ENCODE measurements at regions not wholly inside any gene's neighbourhood (a gene's known extent, or its start where the extent isn't known, plus 50 kb on each side); places are given as distances from the start of the nearest gene placed in this dataset.

GRCh38 chr5:120994112-120994511, 530.0 kb downstream of the PRR16 start:
- Histone ChIP-seq H3K4me3 (replicated peaks in 1 of 3) (no peak overlapping the region), H3K4me1 (no peaks in the 10 kb centered on the region), H3K27ac (no peak overlapping the region), H3K27me3 (no peaks in the 10 kb centered on the region), H3K9me3 (no peaks in the 10 kb centered on the region), H3K36me3 (no peaks in the 10 kb centered on the region)
- no peak for DNase-seq
- WGBS, 2 donors, result 88 to 91% methylated on average over 1 of the region's 1 CpG
- intact Hi-C loops (cut with DNase I), result no loop called here
- TF ChIP-seq, protein P1, sequence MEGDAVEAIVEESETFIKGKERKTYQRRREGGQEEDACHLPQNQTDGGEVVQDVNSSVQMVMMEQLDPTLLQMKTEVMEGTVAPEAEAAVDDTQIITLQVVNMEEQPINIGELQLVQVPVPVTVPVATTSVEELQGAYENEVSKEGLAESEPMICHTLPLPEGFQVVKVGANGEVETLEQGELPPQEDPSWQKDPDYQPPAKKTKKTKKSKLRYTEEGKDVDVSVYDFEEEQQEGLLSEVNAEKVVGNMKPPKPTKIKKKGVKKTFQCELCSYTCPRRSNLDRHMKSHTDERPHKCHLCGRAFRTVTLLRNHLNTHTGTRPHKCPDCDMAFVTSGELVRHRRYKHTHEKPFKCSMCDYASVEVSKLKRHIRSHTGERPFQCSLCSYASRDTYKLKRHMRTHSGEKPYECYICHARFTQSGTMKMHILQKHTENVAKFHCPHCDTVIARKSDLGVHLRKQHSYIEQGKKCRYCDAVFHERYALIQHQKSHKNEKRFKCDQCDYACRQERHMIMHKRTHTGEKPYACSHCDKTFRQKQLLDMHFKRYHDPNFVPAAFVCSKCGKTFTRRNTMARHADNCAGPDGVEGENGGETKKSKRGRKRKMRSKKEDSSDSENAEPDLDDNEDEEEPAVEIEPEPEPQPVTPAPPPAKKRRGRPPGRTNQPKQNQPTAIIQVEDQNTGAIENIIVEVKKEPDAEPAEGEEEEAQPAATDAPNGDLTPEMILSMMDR (IDR thresholded peaks at IDR 0.05), result no peak
- TF ChIP-seq POLR2A (IDR thresholded peaks at IDR 0.05), result no peak

- no peak for TF ChIP-seq POLR2A (IDR thresholded peaks at IDR 0.05)
- TF ChIP-seq, protein P1 (IDR thresholded peaks at IDR 0.05), result no peak
- Histone ChIP-seq H3K4me1 (no peaks in the 10 kb centered on the region), H3K27ac (no peak overlapping the region), H3K9me3 (no peaks in the 10 kb centered on the region), H3K36me3 (no peaks in the 10 kb centered on the region), H3K4me3 (replicated peaks in 1 of 3) (no peak overlapping the region), H3K27me3 (no peaks in the 10 kb centered on the region)
- intact Hi-C loops (cut with DNase I), result no loop called here
- DNase-seq, result no peak
Measured at GRCh38 chr5:120999550-120999949, 535.5 kb downstream of the PRR16 start.

GRCh38 chr5:121006217-121006616, 542.1 kb downstream of the PRR16 start:
- Histone ChIP-seq H3K4me1 (no peaks in the 10 kb centered on the region), H3K36me3 (no peaks in the 10 kb centered on the region), H3K9me3 (no peaks in the 10 kb centered on the region), H3K27ac (no peak overlapping the region), H3K27me3 (no peaks in the 10 kb centered on the region), H3K4me3 (replicated peaks in 1 of 3) (no peak overlapping the region)
- TF ChIP-seq, protein P1 (IDR thresholded peaks at IDR 0.05), result no peak
- no peak for TF ChIP-seq POLR2A (IDR thresholded peaks at IDR 0.05)
- DNase-seq, result no peak
- 91 to 100% methylated on average over 2 of the region's 2 CpGs for WGBS, 2 donors
- intact Hi-C loops (cut with DNase I), result no loop called here

GRCh38 chr5:121008041-121008440, 543.9 kb downstream of the PRR16 start:
- TF ChIP-seq, protein P1 (IDR thresholded peaks at IDR 0.05), result no peak
- no peak for TF ChIP-seq POLR2A (IDR thresholded peaks at IDR 0.05)
- Histone ChIP-seq H3K9me3 (no peaks in the 10 kb centered on the region), H3K4me1 (no peaks in the 10 kb centered on the region), H3K36me3 (no peaks in the 10 kb centered on the region), H3K27ac (no peak overlapping the region), H3K4me3 (replicated peaks in 1 of 3) (no peak overlapping the region), H3K27me3 (no peaks in the 10 kb centered on the region)
- no peak for DNase-seq
- 79 to 88% methylated on average over 1 of the region's 1 CpG for WGBS, 2 donors
- intact Hi-C loops (cut with DNase I), result no loop called here

DNA sequence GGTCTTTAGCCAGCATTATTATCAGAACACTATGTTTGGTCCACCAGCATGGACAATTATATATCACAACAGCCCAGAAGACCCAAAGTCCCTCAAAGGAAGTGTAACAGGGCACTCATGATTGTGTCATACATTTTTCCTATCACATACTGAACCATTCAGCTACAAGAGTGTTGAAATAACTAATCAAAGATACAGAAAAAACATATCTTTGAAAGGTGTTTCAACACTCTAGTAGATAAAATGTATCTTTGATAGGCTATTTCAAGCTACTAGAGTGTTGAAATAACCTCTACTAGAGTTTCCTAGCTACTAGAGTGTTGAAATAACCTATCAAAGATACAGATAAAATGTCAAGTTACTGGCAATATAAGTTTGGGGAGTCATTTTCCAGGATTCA, 545.0 kb downstream of the PRR16 start:
- Histone ChIP-seq H3K4me3 (replicated peaks in 1 of 3) (no peak overlapping the region), H3K27ac (no peak overlapping the region), H3K9me3 (no peaks in the 10 kb centered on the region), H3K27me3 (no peaks in the 10 kb centered on the region), H3K4me1 (no peaks in the 10 kb centered on the region), H3K36me3 (no peaks in the 10 kb centered on the region)
- intact Hi-C loops (cut with DNase I), result no loop called here
- DNase-seq, result no peak
- no peak for TF ChIP-seq POLR2A (IDR thresholded peaks at IDR 0.05)
- TF ChIP-seq, protein P1 (IDR thresholded peaks at IDR 0.05), result no peak

Measured in thyroid gland (tissue), 4 donors.